Left hindlimb (tissue), 1 donor: ENCODE measurements at regions not wholly inside any gene's neighbourhood (a gene's known extent, or its start where the extent isn't known, plus 50 kb on each side); places are given as distances from the start of the nearest gene placed in this dataset.
"Not testable (repeated sequence)": the region's sequence is repeated elsewhere in the genome, so short reads cannot be mapped to it uniquely, and the experiment has no call there.

Experiments used
- DNase-seq: peaks from one replicate; pipeline ENCODE4 v3.0.0-alpha.2; 2018

GRCh38 chr7:6991169-6991611 is 165.1 kb upstream of the CCZ1B start:
- not testable (repeated sequence) for DNase-seq

GRCh38 chr7:6991686-6992085 is 165.6 kb upstream of the CCZ1B start:
- DNase-seq = not testable (repeated sequence)

- DNase-seq = not testable (repeated sequence)
These were observed 166.1 kb upstream of the CCZ1B start for GRCh38 chr7:6992133-6992532.

GRCh38 chr7:6995026-6995425 is 169.0 kb upstream of the CCZ1B start:
- not testable (repeated sequence) for DNase-seq

GRCh38 chr7:6995493-6996289 is 169.6 kb upstream of the CCZ1B start:
- not testable (repeated sequence) for DNase-seq

- not testable (repeated sequence) for DNase-seq
These were observed 173.1 kb upstream of the CCZ1B start for GRCh38 chr7:6999067-6999666.

GRCh38 chr7:7002418-7003062 is 176.5 kb upstream of the CCZ1B start:
- DNase-seq = no peak

- DNase-seq = no peak
These were observed 177.0 kb upstream of the C1GALT1 start for GRCh38 chr7:7005303-7005702.

GRCh38 chr7:7005949-7006348 is 176.4 kb upstream of the C1GALT1 start:
- not testable (repeated sequence) for DNase-seq

- DNase-seq = not testable (repeated sequence)
These were observed 171.1 kb upstream of the C1GALT1 start for GRCh38 chr7:7011241-7011640.

GRCh38 chr7:7011751-7012150 is 170.6 kb upstream of the C1GALT1 start:
- not testable (repeated sequence) for DNase-seq

GRCh38 chr7:7014827-7015595 is 167.3 kb upstream of the C1GALT1 start:
- no peak for DNase-seq

- DNase-seq = no peak
These were observed 164.6 kb upstream of the C1GALT1 start for GRCh38 chr7:7017707-7018280.

- no peak for DNase-seq
These were observed 164.1 kb upstream of the C1GALT1 start for GRCh38 chr7:7018290-7018689.

- no peak for DNase-seq
These were observed 150.1 kb upstream of the C1GALT1 start for GRCh38 chr7:7032221-7032620.

GRCh38 chr7:7035851-7036250 is 146.5 kb upstream of the C1GALT1 start:
- DNase-seq = no peak

- not testable (repeated sequence) for DNase-seq
These were observed 140.0 kb upstream of the C1GALT1 start for GRCh38 chr7:7042286-7042893.

GRCh38 chr7:7044806-7045205 is 137.5 kb upstream of the C1GALT1 start:
- DNase-seq = no peak

- DNase-seq = no peak
These were observed 134.1 kb upstream of the C1GALT1 start for GRCh38 chr7:7048213-7048612.

GRCh38 chr7:7051206-7051877 is 131.0 kb upstream of the C1GALT1 start:
- DNase-seq = no peak

- DNase-seq = no peak
These were observed 128.0 kb upstream of the C1GALT1 start for GRCh38 chr7:7054252-7054830.
